RWPE2 (cell line): ENCODE measurements at regions not wholly inside any gene's neighbourhood (a gene's known extent, or its start where the extent isn't known, plus 50 kb on each side); places are given as distances from the start of the nearest gene placed in this dataset.

Experiments used
- ATAC-seq: fragments of 200-7000 bp; cut with Tn5 transposase; 3 replicates; pipeline ENCODE4 v1.9.1; 2021; ENCODE audit warnings: low read depth
- DNase-seq: peaks from one replicate; pipeline ENCODE4 v3.0.0-alpha.2; 2020; ENCODE audit warnings: low spot score
- H3K27ac ChIP-seq: fragments of 450-650 bp; 2 replicates; pipeline ENCODE4 v1.5.1; 2017; ENCODE audit warnings: mild to moderate bottlenecking; ENCODE audit not compliant: poor library complexity, severe bottlenecking
- H3K27me3 ChIP-seq: fragments of 250-450 bp; sonication (Bioruptor Pico); 2 replicates; pipeline ENCODE4 v1.5.1; 2021; ENCODE audit warnings: mild to moderate bottlenecking, moderate library complexity; ENCODE audit not compliant: insufficient read depth, poor library complexity, severe bottlenecking
- H3K36me3 ChIP-seq: fragments of 250-450 bp; sonication (Bioruptor Pico); 2 replicates; pipeline ENCODE4 v1.5.1; 2020; ENCODE audit warnings: low read depth, mild to moderate bottlenecking, moderate library complexity
- H3K4me1 ChIP-seq: fragments of 250-450 bp; sonication (Bioruptor Pico); 2 replicates; pipeline ENCODE4 v1.5.1; 2021; ENCODE audit warnings: mild to moderate bottlenecking, moderate library complexity; ENCODE audit not compliant: insufficient read depth, poor library complexity, severe bottlenecking
- H3K4me3 ChIP-seq: fragments of 250-450 bp; sonication (Bioruptor Pico); 2 replicates; pipeline ENCODE4 v1.5.1; 2021; ENCODE audit warnings: mild to moderate bottlenecking, moderate library complexity; ENCODE audit not compliant: severe bottlenecking
- H3K9me3 ChIP-seq: fragments of 250-450 bp; sonication (Bioruptor Pico); 2 replicates; pipeline ENCODE4 v1.5.1; 2021; ENCODE audit warnings: mild to moderate bottlenecking, moderate library complexity; ENCODE audit not compliant: severe bottlenecking
- TF ChIP-seq, protein P1 (sequence below): fragments of 450-650 bp; IDR thresholded peaks from one replicate; pipeline ENCODE4 v1.5.1; 2017; ENCODE audit warnings: mild to moderate bottlenecking, moderate library complexity; ENCODE audit not compliant: poor library complexity, severe bottlenecking

DNA sequence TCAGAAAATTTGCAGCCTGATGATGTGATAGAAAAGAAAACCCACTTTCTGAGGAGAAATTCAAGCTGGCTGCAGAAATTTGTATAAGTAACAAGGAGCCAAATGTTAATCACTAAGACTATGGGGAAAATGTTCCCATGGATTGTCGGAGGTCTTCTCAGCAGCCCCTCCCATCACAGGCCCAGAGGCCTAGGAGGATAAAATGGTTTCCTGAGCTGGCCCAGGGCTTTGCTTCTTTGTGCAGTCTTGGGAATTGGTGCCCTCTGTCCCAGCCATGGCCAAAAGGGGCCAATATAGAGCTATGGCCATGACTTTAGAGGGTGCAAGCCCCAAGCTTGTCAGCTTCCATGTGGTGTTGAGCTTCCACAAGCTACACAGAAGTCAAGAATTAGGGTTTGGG is 335.9 kb downstream of the ATP23 start:
- DNase-seq (no peak), ATAC-seq (no peak)
- Histone ChIP-seq H3K4me3 (no peak overlapping the region), H3K4me1 (no peaks in the 10 kb centered on the region), H3K27ac (no peak overlapping the region), H3K27me3 (no peaks in the 10 kb centered on the region), H3K9me3 (peaks cover 12% of the 10 kb centered on the region), H3K36me3 (no peaks in the 10 kb centered on the region)
- TF ChIP-seq, protein P1, sequence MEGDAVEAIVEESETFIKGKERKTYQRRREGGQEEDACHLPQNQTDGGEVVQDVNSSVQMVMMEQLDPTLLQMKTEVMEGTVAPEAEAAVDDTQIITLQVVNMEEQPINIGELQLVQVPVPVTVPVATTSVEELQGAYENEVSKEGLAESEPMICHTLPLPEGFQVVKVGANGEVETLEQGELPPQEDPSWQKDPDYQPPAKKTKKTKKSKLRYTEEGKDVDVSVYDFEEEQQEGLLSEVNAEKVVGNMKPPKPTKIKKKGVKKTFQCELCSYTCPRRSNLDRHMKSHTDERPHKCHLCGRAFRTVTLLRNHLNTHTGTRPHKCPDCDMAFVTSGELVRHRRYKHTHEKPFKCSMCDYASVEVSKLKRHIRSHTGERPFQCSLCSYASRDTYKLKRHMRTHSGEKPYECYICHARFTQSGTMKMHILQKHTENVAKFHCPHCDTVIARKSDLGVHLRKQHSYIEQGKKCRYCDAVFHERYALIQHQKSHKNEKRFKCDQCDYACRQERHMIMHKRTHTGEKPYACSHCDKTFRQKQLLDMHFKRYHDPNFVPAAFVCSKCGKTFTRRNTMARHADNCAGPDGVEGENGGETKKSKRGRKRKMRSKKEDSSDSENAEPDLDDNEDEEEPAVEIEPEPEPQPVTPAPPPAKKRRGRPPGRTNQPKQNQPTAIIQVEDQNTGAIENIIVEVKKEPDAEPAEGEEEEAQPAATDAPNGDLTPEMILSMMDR = no peak

DNA sequence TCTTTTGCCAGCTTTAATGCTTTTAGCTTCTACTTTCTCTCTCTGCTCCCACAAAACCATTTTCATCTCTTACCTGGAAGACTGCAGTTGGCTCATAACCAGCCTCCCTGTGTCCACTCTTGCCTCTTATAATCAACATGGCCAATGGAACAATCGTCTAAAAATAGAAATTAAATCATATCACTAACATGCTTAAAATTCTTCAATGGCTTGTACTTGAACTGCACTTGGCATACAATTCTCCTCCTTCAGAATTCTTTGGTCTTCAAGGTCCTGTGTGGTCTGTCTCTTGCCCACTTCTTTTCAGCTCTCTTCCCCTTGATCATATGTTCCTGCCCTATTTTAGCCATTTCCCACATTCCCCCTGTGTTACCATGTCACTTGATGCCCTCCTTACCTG is 342.2 kb downstream of the ATP23 start:
- TF ChIP-seq, protein P1 = no peak
- Histone ChIP-seq H3K9me3 (peaks cover 5% of the 10 kb centered on the region), H3K4me1 (no peaks in the 10 kb centered on the region), H3K27ac (no peak overlapping the region), H3K36me3 (no peaks in the 10 kb centered on the region), H3K4me3 (no peak overlapping the region), H3K27me3 (no peaks in the 10 kb centered on the region)
- DNase-seq (no peak), ATAC-seq (no peak)

- no peaks in the 10 kb centered on the region for H3K36me3 ChIP-seq
- ATAC-seq = no peak
- no peak overlapping the region for H3K4me3 ChIP-seq
- H3K27ac ChIP-seq = no peak overlapping the region
- TF ChIP-seq, protein P1 = no peak
- H3K9me3 ChIP-seq = no peaks in the 10 kb centered on the region
- DNase-seq = no peak
- H3K4me1 ChIP-seq = no peaks in the 10 kb centered on the region
- H3K27me3 ChIP-seq = no peaks in the 10 kb centered on the region
These were observed 344.2 kb downstream of the ATP23 start for GRCh38 chr12:58285551-58285950.

DNA sequence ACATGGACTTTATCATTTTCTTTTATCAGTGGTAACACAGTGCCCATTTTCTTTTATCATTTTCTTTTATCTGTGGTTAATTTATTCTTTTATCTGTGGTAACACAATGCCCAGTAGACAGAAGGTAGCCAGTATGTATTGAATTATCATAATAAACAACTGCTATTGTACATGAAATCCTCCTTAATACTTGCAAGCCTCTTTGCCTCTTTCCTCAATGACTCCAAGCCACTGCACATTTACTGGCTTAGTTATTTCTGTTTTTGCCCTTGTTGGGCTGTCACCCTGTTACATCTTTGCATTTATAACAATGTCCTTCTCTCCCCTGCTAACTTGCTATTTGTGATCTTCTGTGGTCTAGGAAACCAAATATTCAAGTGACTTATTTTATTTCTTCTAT is 345.0 kb downstream of the ATP23 start:
- H3K9me3 ChIP-seq = no peaks in the 10 kb centered on the region
- no peak overlapping the region for H3K27ac ChIP-seq
- TF ChIP-seq, protein P1 = no peak
- H3K27me3 ChIP-seq = no peaks in the 10 kb centered on the region
- no peak for ATAC-seq
- H3K36me3 ChIP-seq = no peaks in the 10 kb centered on the region
- no peaks in the 10 kb centered on the region for H3K4me1 ChIP-seq
- no peak for DNase-seq
- H3K4me3 ChIP-seq = no peak overlapping the region

- Histone ChIP-seq H3K36me3 (no peaks in the 10 kb centered on the region; the same call in 1 of the 2 replicates), H3K4me1 (no peaks in the 10 kb centered on the region), H3K4me3 (no peak overlapping the region), H3K9me3 (no peaks in the 10 kb centered on the region), H3K27ac (no peak overlapping the region), H3K27me3 (no peaks in the 10 kb centered on the region)
- TF ChIP-seq, protein P1 = no peak
- DNase-seq (no peak), ATAC-seq (no peak)
These were observed 346.8 kb downstream of the ATP23 start for GRCh38 chr12:58288190-58288589.
